ENCODE measurements at regions not wholly inside any gene's neighbourhood (a gene's known extent, or its start where the extent isn't known, plus 50 kb on each side); places are given as distances from the start of the nearest gene placed in this dataset.

- CTCF ChIA-PET = no interaction called here
- no peak for DNase-seq (ENCODE audit: low spot score)
- no peak overlapping the region for H3K27ac ChIP-seq
- POLR2A ChIA-PET (ENCODE audit: low non-redundant PET) = no interaction called here
- TF ChIP-seq CTCF (conservative IDR thresholded peaks at IDR 0.05; ENCODE audit: low read depth) = no peak
Measured at GRCh38 chr16:13291591-13292333, 390.4 kb downstream of the SHISA9 start.

- POLR2A ChIA-PET (ENCODE audit: low non-redundant PET) = no interaction called here
- CTCF ChIA-PET = no interaction called here
- no peak for DNase-seq (ENCODE audit: low spot score)
- H3K27ac ChIP-seq = no peak overlapping the region
- TF ChIP-seq CTCF (conservative IDR thresholded peaks at IDR 0.05; ENCODE audit: low read depth) = no peak
Measured at GRCh38 chr16:13296206-13296605, 394.8 kb downstream of the SHISA9 start.

DNA sequence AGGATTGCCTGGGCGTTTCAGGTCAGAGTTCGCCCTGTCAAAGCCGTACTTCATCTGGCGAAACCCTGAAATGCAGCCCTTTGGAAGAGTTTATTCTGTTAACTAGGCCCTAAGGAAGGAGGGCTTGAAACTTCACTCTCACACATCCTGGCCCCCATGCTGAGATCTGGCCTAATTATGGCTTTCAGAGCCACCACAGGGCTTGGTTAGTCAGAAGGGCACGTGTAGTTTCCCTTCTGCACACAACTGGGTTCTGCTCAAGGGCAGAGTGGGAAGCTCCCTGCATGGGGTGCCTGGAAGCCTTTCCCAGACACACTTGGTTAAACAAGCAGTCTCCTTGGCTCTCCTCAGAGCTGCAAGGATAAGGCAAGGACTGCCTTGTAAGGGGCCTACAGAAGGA, 397.3 kb downstream of the SHISA9 start:
- no peak overlapping the region for H3K27ac ChIP-seq
- no peak for TF ChIP-seq CTCF (conservative IDR thresholded peaks at IDR 0.05; ENCODE audit: low read depth)
- no peak for DNase-seq (ENCODE audit: low spot score)
- ChIA-PET CTCF (no interaction called here), POLR2A (ENCODE audit: low non-redundant PET) (no interaction called here)

DNA sequence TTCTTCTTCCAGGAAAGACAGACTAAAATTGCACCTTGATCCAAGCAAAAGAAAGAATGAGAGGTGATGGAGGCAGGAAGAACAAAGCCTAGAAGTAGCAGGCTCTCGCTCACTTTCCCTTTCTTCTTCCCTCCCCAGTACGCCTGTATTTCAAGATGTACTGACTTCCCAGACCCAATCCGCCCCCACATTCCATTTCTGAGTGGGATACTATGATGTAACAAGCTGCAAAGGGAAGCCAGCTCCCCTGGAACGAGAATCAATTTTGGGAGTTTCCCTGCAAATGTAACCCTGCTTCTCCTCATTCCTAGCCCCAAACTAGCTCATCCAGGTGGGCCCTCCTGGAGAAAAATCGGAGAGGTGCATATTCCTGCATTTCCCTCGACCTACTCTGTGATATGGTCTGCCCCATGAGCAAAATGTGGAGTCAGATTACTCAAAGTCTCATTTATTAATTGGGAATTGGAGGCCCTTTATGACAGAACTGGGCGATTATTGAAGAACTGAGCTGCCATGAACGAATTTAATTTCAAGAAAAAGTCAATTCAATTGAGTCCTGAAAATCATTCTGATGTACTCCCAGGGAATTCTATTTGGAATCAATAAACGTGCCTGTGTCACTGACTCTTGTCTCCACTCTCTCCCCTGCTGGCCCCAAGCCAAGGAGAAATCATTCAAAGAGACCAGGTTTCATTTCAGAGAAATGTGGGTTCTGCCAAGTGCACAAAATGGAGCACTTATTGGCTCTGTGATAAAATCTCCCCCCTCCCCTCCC, 398.9 kb downstream of the SHISA9 start:
- H3K27ac ChIP-seq = no peak overlapping the region
- CTCF ChIA-PET = no interaction called here
- TF ChIP-seq CTCF (conservative IDR thresholded peaks at IDR 0.05; ENCODE audit: low read depth) = no peak
- POLR2A ChIA-PET (ENCODE audit: low non-redundant PET) = no interaction called here
- DNase-seq (ENCODE audit: low spot score) = no peak

DNA sequence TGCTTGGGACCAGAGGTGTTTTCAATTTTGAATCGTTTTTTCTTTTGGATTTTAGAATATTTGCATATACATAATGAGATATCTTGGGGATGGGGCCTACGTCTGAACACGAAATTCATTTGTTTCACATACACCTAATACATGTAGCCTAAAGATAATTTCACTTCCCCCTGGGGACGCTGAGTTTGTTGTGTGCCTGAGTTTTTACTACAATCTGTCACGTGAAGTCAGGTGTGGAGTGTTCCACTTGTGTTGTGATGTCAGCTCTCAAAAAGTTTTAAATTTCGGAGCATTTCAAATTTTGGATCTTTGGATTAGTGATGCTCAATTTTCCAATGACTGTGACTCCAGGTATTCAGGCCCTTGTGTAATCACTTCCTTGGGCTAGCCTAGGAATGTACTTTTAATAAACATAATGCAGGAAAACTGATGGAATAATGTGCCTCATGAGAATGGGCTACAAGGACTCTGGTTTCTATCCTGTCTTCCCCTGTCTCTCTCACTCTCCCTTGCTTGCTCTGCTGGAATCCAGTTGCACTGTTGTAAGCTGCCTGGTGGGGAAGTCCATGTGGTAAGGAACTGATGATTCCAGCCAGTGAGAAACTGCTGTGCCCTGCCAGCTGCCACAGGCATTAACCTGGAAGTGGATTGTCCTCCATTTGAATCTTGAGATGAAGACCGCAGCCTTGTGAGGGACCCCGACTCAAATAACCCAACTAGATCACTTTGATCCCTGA, 403.8 kb downstream of the SHISA9 start:
- ChIA-PET POLR2A (ENCODE audit: low non-redundant PET) (no interaction called here), CTCF (no interaction called here)
- no peak overlapping the region for H3K27ac ChIP-seq
- TF ChIP-seq CTCF (conservative IDR thresholded peaks at IDR 0.05; ENCODE audit: low read depth) = no peak
- no peak for DNase-seq (ENCODE audit: low spot score)

GRCh38 chr16:13306161-13306995, 405.0 kb downstream of the SHISA9 start:
- ChIA-PET POLR2A (ENCODE audit: low non-redundant PET) (no interaction called here), CTCF (no interaction called here)
- TF ChIP-seq CTCF (conservative IDR thresholded peaks at IDR 0.05; ENCODE audit: low read depth) = no peak
- H3K27ac ChIP-seq = no peak overlapping the region
- DNase-seq (ENCODE audit: low spot score) = no peak
